K562 (cell line): ENCODE measurements at regions not wholly inside any gene's neighbourhood (a gene's known extent, or its start where the extent isn't known, plus 50 kb on each side); places are given as distances from the start of the nearest gene placed in this dataset.

Experiments used
- ATF2 ChIP-seq: sonication (generic); formaldehyde crosslinking; IDR thresholded peaks from 2 replicates; pipeline ENCODE4 v1.8.1; 2022; ENCODE audit warnings: missing genetic modification reagents
- CCNT2 ChIP-seq: IDR thresholded peaks from 2 replicates; pipeline ENCODE4 v1.6.1; 2011; ENCODE audit warnings: borderline replicate concordance, low read depth, mild to moderate bottlenecking, moderate library complexity, mixed read lengths, low read length; ENCODE audit not compliant: insufficient read length; ENCODE audit errors: extremely low read depth
- HNRNPH1 ChIP-seq: fragments of 200-400 bp; formaldehyde crosslinking; optimal IDR thresholded peaks from 2 replicates; pipeline ENCODE3; 2017; ENCODE audit warnings: low read depth, mild to moderate bottlenecking, low read length, moderate library complexity
- ILK ChIP-seq: fragments of 450-650 bp; IDR thresholded peaks from 2 replicates; pipeline ENCODE4 v1.6.1; 2016; ENCODE audit warnings: missing genetic modification characterization, low read depth, mild to moderate bottlenecking, missing compliant biosample characterization, moderate library complexity, borderline replicate concordance
- LCOR ChIP-seq: sonication (generic); formaldehyde crosslinking; IDR thresholded peaks from 2 replicates; pipeline ENCODE4 v1.8.0; 2022; ENCODE audit warnings: mild to moderate bottlenecking, missing genetic modification reagents
- MED1 ChIP-seq: sonication (generic); formaldehyde crosslinking; IDR thresholded peaks from 2 replicates; pipeline ENCODE4 v1.8.1; 2023; ENCODE audit warnings: missing genetic modification reagents, borderline replicate concordance
- MXI1 ChIP-seq: IDR thresholded peaks from 2 replicates; pipeline ENCODE4 v1.6.1; 2011; ENCODE audit warnings: low read depth, mild to moderate bottlenecking, improper control_type of control experiment, low read length
- SIX5 ChIP-seq, 2 experiments: IDR thresholded peaks; 2 replicates each; pipeline ENCODE4 v1.6.1; 2011; ENCODE audit warnings: low read length in 2 of 2, borderline replicate concordance in 1 of 2, low read depth in 1 of 2, mild to moderate bottlenecking in 1 of 2, moderate library complexity in 1 of 2; ENCODE audit not compliant: insufficient read depth in 1 of 2
- THRAP3 ChIP-seq: fragments of 450-650 bp; IDR thresholded peaks from 2 replicates; pipeline ENCODE4 v1.6.1; 2016; ENCODE audit warnings: mild to moderate bottlenecking, inconsistent platforms, borderline replicate concordance
- ZNF124 ChIP-seq: sonication (generic); formaldehyde crosslinking; IDR thresholded peaks from 2 replicates; pipeline ENCODE4 v1.8.1; 2022; ENCODE audit warnings: missing genetic modification reagents
- TF ChIP-seq, protein P1 (sequence below): fragments of 250-450 bp; sonication (Bioruptor Pico); IDR thresholded peaks from 2 replicates; pipeline ENCODE4 v1.8.0; 2022; ENCODE audit warnings: inconsistent platforms

DNA sequence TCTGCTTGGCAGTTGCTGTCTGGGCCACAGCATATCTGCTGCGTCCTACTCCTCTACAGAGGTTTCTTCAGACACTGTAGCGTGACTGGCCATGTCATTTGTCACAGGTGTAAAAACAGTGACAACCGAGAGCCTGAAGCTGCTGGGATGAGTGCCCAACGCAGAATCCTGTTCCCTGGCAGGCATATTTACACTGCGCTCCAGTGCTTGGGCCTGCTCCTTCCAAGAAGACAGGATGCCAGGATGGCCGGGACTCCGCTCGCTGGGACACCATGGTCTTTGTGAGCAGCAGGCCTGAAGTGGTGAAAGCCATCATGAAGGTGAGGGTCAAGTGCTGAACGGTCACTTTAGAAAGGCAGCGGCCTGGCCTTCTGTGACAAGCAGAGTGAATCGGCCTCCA, 171.4 kb downstream of the EMP1 start (continued):
- TF ChIP-seq CCNT2, result no peak
- no peak for TF ChIP-seq THRAP3
- no peak for TF ChIP-seq SIX5 (IDR thresholded peaks at IDR 0.05; ENCODE audit: borderline replicate concordance in 1 of 2, insufficient read depth in 1 of 2, low read depth in 1 of 2, low read length in 2 of 2)
- TF ChIP-seq MXI1, result no peak
- no peak for TF ChIP-seq ATF2 (CRISPR knock-in tag)
- TF ChIP-seq ILK, result no peak
- no peak for TF ChIP-seq LCOR (CRISPR knock-in tag)
- TF ChIP-seq MED1 (CRISPR knock-in tag), result no peak
- no peak for TF ChIP-seq HNRNPH1
- TF ChIP-seq ZNF124 (CRISPR knock-in tag), result no peak
- TF ChIP-seq, protein P1, sequence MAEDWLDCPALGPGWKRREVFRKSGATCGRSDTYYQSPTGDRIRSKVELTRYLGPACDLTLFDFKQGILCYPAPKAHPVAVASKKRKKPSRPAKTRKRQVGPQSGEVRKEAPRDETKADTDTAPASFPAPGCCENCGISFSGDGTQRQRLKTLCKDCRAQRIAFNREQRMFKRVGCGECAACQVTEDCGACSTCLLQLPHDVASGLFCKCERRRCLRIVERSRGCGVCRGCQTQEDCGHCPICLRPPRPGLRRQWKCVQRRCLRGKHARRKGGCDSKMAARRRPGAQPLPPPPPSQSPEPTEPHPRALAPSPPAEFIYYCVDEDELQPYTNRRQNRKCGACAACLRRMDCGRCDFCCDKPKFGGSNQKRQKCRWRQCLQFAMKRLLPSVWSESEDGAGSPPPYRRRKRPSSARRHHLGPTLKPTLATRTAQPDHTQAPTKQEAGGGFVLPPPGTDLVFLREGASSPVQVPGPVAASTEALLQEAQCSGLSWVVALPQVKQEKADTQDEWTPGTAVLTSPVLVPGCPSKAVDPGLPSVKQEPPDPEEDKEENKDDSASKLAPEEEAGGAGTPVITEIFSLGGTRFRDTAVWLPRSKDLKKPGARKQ, result no peak
